ENCODE measurements at regions not wholly inside any gene's neighbourhood (a gene's known extent, or its start where the extent isn't known, plus 50 kb on each side); places are given as distances from the start of the nearest gene placed in this dataset.

DNA sequence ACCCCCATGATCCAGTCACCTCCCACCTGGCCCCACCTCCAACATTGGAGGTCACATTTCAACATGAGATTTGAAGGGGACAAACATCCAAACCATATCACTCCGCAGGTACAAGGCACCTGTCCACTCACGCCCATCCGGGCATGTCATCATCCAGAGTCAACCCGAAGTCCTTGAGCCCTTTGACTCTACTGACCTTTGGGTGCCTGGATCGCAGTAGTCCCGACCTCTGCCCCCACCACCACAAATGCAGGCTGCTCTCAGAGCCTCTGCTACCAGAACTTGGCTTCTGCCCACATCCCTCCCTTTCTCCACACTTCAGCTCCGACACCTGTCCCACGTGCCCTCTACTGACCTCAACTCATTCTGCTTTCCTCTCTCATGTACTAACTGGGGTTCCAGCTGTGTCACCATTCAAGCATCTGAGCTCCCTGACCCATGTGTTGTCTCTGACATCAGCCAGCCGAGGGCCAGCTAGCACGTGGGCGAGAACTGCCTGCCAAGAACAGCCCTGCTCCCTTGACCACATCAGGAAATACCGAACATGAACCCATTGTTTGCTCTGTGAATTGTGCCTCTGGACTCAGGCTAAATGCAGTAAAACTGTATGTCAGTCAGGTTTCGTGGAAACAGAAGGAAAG, 498.3 kb upstream of the SULF2 start (continued):
- TF ChIP-seq, protein P1, sequence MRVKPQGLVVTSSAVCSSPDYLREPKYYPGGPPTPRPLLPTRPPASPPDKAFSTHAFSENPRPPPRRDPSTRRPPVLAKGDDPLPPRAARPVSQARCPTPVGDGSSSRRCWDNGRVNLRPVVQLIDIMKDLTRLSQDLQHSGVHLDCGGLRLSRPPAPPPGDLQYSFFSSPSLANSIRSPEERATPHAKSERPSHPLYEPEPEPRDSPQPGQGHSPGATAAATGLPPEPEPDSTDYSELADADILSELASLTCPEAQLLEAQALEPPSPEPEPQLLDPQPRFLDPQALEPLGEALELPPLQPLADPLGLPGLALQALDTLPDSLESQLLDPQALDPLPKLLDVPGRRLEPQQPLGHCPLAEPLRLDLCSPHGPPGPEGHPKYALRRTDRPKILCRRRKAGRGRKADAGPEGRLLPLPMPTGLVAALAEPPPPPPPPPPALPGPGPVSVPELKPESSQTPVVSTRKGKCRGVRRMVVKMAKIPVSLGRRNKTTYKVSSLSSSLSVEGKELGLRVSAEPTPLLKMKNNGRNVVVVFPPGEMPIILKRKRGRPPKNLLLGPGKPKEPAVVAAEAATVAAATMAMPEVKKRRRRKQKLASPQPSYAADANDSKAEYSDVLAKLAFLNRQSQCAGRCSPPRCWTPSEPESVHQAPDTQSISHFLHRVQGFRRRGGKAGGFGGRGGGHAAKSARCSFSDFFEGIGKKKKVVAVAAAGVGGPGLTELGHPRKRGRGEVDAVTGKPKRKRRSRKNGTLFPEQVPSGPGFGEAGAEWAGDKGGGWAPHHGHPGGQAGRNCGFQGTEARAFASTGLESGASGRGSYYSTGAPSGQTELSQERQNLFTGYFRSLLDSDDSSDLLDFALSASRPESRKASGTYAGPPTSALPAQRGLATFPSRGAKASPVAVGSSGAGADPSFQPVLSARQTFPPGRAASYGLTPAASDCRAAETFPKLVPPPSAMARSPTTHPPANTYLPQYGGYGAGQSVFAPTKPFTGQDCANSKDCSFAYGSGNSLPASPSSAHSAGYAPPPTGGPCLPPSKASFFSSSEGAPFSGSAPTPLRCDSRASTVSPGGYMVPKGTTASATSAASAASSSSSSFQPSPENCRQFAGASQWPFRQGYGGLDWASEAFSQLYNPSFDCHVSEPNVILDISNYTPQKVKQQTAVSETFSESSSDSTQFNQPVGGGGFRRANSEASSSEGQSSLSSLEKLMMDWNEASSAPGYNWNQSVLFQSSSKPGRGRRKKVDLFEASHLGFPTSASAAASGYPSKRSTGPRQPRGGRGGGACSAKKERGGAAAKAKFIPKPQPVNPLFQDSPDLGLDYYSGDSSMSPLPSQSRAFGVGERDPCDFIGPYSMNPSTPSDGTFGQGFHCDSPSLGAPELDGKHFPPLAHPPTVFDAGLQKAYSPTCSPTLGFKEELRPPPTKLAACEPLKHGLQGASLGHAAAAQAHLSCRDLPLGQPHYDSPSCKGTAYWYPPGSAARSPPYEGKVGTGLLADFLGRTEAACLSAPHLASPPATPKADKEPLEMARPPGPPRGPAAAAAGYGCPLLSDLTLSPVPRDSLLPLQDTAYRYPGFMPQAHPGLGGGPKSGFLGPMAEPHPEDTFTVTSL (CRISPR knock-in tag; IDR thresholded peaks at IDR 0.05; ENCODE audit: borderline replicate concordance), result no peak
- TF ChIP-seq, protein P2, sequence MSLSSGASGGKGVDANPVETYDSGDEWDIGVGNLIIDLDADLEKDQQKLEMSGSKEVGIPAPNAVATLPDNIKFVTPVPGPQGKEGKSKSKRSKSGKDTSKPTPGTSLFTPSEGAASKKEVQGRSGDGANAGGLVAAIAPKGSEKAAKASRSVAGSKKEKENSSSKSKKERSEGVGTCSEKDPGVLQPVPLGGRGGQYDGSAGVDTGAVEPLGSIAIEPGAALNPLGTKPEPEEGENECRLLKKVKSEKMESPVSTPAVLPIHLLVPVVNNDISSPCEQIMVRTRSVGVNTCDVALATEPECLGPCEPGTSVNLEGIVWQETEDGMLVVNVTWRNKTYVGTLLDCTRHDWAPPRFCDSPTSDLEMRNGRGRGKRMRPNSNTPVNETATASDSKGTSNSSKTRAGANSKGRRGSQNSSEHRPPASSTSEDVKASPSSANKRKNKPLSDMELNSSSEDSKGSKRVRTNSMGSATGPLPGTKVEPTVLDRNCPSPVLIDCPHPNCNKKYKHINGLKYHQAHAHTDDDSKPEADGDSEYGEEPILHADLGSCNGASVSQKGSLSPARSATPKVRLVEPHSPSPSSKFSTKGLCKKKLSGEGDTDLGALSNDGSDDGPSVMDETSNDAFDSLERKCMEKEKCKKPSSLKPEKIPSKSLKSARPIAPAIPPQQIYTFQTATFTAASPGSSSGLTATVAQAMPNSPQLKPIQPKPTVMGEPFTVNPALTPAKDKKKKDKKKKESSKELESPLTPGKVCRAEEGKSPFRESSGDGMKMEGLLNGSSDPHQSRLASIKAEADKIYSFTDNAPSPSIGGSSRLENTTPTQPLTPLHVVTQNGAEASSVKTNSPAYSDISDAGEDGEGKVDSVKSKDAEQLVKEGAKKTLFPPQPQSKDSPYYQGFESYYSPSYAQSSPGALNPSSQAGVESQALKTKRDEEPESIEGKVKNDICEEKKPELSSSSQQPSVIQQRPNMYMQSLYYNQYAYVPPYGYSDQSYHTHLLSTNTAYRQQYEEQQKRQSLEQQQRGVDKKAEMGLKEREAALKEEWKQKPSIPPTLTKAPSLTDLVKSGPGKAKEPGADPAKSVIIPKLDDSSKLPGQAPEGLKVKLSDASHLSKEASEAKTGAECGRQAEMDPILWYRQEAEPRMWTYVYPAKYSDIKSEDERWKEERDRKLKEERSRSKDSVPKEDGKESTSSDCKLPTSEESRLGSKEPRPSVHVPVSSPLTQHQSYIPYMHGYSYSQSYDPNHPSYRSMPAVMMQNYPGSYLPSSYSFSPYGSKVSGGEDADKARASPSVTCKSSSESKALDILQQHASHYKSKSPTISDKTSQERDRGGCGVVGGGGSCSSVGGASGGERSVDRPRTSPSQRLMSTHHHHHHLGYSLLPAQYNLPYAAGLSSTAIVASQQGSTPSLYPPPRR (CRISPR knock-in tag; IDR thresholded peaks at IDR 0.05; ENCODE audit: borderline replicate concordance), result peak; percentile 23; the same call in 1 of the 2 replicates
- TF ChIP-seq ZNF484 (CRISPR knock-in tag; IDR thresholded peaks at IDR 0.05; ENCODE audit: borderline replicate concordance, low read depth), result no peak
- TF ChIP-seq, protein P3, sequence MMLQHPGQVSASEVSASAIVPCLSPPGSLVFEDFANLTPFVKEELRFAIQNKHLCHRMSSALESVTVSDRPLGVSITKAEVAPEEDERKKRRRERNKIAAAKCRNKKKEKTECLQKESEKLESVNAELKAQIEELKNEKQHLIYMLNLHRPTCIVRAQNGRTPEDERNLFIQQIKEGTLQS (CRISPR knock-in tag; IDR thresholded peaks at IDR 0.05), result peak; percentile 29; the same call in 1 of the 2 replicates
- no peak for TF ChIP-seq ZFP36 (IDR thresholded peaks at IDR 0.05; ENCODE audit: borderline replicate concordance, low read depth, low read length, partially characterized antibody)
- TF ChIP-seq, protein P4, sequence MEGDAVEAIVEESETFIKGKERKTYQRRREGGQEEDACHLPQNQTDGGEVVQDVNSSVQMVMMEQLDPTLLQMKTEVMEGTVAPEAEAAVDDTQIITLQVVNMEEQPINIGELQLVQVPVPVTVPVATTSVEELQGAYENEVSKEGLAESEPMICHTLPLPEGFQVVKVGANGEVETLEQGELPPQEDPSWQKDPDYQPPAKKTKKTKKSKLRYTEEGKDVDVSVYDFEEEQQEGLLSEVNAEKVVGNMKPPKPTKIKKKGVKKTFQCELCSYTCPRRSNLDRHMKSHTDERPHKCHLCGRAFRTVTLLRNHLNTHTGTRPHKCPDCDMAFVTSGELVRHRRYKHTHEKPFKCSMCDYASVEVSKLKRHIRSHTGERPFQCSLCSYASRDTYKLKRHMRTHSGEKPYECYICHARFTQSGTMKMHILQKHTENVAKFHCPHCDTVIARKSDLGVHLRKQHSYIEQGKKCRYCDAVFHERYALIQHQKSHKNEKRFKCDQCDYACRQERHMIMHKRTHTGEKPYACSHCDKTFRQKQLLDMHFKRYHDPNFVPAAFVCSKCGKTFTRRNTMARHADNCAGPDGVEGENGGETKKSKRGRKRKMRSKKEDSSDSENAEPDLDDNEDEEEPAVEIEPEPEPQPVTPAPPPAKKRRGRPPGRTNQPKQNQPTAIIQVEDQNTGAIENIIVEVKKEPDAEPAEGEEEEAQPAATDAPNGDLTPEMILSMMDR (CRISPR knock-in tag; IDR thresholded peaks at IDR 0.05), result no peak
- no peak for TF ChIP-seq ETV6 (CRISPR knock-in tag; conservative IDR thresholded peaks at IDR 0.05)
- no peak for TF ChIP-seq ZNF83 (CRISPR knock-in tag; IDR thresholded peaks at IDR 0.05; ENCODE audit: borderline replicate concordance)
- peak; percentile 86 for TF ChIP-seq RXRB (CRISPR knock-in tag; IDR thresholded peaks at IDR 0.05; ENCODE audit: borderline replicate concordance)
- TF ChIP-seq, protein P5, sequence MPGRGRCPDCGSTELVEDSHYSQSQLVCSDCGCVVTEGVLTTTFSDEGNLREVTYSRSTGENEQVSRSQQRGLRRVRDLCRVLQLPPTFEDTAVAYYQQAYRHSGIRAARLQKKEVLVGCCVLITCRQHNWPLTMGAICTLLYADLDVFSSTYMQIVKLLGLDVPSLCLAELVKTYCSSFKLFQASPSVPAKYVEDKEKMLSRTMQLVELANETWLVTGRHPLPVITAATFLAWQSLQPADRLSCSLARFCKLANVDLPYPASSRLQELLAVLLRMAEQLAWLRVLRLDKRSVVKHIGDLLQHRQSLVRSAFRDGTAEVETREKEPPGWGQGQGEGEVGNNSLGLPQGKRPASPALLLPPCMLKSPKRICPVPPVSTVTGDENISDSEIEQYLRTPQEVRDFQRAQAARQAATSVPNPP (CRISPR knock-in tag; IDR thresholded peaks at IDR 0.05), result no peak
- no peak for TF ChIP-seq CCAR2 (optimal IDR thresholded peaks at IDR 0.05; ENCODE audit: low read depth, low read length)
- TF ChIP-seq ZFY (CRISPR knock-in tag; IDR thresholded peaks at IDR 0.05), result no peak
- TF ChIP-seq IRX3 (CRISPR knock-in tag; IDR thresholded peaks at IDR 0.05; ENCODE audit: borderline replicate concordance, low read depth), result no peak
